ENCODE measurements at regions not wholly inside any gene's neighbourhood (a gene's known extent, or its start where the extent isn't known, plus 50 kb on each side); places are given as distances from the start of the nearest gene placed in this dataset.

DNA sequence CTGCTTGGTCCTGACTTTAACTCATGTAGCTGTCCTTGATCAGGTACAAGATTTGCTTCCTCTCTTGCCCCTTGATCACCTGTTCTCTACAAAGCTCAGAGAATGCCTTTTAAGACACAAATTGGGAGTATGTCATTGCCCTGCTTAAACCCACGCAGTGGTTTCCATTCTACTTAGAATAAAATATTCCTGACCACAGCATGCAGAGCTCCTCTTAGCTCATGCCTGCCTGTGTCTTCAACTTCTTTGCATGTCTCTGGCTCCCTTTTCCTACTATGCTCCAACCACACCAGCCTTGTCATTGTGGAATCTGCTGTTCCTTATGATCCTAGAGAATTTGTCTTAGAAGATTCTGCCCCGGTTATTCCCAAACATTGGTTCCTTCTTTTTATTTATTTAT is 393.1 kb downstream of the RRAGC start:
- no peak for DNase-seq
- 84 to 91% methylated on average over 2 of the region's 2 CpGs for WGBS, 2 donors

DNA sequence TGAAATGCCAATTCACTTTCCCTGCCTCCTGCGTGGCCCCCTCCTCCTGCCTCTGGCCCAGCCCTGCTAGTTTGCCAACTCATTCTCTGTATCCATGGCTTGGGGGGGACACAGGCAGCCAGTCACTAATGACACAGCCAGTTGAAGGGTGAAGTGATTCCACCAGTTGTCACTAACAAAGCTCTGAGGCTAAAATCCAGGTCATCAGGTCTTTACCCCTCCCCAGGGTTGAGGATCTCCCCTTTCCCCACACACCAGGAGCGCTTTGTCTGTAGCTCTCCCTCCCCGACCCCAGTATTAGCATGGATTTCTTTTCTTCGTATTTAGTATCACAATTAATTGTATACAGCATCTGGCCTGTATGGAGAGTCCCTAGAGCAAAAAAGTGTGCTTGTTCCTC is 394.1 kb downstream of the RRAGC start:
- Histone ChIP-seq H3K4me3 (no peak overlapping the region), H3K27ac (no peak overlapping the region), H3K4me1 (no peaks in the 10 kb centered on the region), H3K36me3 (no peaks in the 10 kb centered on the region), H3K27me3 (peaks cover 0 to 17% (median 0%) of the 10 kb centered on the region in 4 donors), H3K9me3 (no peaks in the 10 kb centered on the region)
- TF ChIP-seq POLR2A (IDR thresholded peaks at IDR 0.05): no peak
- no peak for DNase-seq
- 83 to 92% methylated on average over 4 of the region's 4 CpGs for whole genome bisulfite sequencing, 2 donors
- intact Hi-C loops (cut with DNase I): no loop called here

More for the DNA sequence above, 393.1 kb downstream of the RRAGC start:
- Histone ChIP-seq H3K36me3 (no peaks in the 10 kb centered on the region), H3K27ac (no peak overlapping the region), H3K4me1 (no peaks in the 10 kb centered on the region), H3K9me3 (no peaks in the 10 kb centered on the region), H3K27me3 (peaks cover 0 to 25% (median 0%) of the 10 kb centered on the region in 4 donors), H3K4me3 (no peak overlapping the region)
- no peak for TF ChIP-seq POLR2A (IDR thresholded peaks at IDR 0.05)
- TF ChIP-seq, protein P1, sequence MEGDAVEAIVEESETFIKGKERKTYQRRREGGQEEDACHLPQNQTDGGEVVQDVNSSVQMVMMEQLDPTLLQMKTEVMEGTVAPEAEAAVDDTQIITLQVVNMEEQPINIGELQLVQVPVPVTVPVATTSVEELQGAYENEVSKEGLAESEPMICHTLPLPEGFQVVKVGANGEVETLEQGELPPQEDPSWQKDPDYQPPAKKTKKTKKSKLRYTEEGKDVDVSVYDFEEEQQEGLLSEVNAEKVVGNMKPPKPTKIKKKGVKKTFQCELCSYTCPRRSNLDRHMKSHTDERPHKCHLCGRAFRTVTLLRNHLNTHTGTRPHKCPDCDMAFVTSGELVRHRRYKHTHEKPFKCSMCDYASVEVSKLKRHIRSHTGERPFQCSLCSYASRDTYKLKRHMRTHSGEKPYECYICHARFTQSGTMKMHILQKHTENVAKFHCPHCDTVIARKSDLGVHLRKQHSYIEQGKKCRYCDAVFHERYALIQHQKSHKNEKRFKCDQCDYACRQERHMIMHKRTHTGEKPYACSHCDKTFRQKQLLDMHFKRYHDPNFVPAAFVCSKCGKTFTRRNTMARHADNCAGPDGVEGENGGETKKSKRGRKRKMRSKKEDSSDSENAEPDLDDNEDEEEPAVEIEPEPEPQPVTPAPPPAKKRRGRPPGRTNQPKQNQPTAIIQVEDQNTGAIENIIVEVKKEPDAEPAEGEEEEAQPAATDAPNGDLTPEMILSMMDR (IDR thresholded peaks at IDR 0.05): no peak
- intact Hi-C loops (cut with DNase I): no loop called here

DNA sequence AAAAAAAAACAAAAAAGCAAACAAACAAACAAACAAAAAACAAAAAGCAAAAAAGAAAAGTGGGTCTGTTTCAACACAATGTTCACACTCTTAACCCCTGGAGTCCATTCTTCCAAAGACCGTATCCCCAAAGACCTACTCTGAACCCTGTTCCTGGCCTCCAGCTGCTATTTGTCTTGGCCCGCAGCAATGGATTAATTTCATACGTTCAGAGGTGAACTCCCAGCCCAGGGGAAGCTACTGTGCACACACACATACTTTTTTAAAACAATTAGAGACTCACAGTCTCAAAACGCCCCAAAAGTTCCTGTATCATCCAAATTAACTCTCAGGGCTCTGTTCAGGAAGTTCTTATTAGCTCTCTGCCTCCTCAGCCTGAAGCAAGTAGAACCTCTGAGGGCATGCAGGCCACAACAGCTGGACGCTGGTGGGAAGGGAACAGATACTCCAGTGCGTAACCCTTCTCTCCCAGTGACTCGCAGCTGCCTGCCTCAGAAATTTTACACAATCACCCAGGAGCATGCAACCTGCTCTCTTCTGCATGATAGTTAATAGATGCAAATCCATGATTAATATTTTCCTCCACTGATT is 395.4 kb downstream of the RRAGC start:
- Histone ChIP-seq H3K27me3 (peaks cover 0 to 17% (median 0%) of the 10 kb centered on the region in 4 donors), H3K27ac (no peak overlapping the region), H3K4me1 (no peaks in the 10 kb centered on the region), H3K36me3 (no peaks in the 10 kb centered on the region), H3K4me3 (no peak overlapping the region), H3K9me3 (no peaks in the 10 kb centered on the region)
- TF ChIP-seq POLR2A (IDR thresholded peaks at IDR 0.05): no peak
- TF ChIP-seq, protein P1 (IDR thresholded peaks at IDR 0.05): no peak
- WGBS, 2 donors: 31 to 34% methylated on average over 7 of the region's 7 CpGs
- DNase-seq: no peak
- intact Hi-C loops (cut with DNase I): no loop called here

DNA sequence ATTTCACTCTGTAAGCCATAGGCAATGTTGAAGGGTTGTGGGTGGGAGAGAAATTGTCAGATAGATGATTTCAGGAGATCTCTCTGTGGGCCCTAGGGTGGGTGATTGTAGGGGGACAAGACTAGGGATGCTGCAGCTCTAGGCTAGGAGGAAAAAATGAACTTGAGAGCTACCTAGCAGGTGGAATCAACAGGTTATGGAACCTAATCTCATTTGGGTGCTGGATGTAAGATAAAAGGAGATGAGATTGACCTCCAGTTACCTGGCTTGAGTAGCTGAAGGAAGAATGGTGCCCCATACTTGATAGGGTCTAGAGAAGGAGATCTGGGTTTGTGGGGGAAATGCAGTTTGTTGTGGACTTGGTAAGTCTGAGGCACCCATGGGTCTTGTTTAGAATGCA is 396.5 kb downstream of the RRAGC start:
- DNase-seq: no peak
- H3K27ac ChIP-seq: no peak overlapping the region
- TF ChIP-seq POLR2A (IDR thresholded peaks at IDR 0.05): no peak
- TF ChIP-seq, protein P1 (IDR thresholded peaks at IDR 0.05): no peak
- H3K36me3 ChIP-seq: no peaks in the 10 kb centered on the region
- no peaks in the 10 kb centered on the region for H3K4me1 ChIP-seq
- no peaks in the 10 kb centered on the region for H3K9me3 ChIP-seq
- no peak overlapping the region for H3K4me3 ChIP-seq
- intact Hi-C loops (cut with DNase I): no loop called here
- H3K27me3 ChIP-seq: peaks cover 0 to 7% (median 0%) of the 10 kb centered on the region in 4 donors

DNA sequence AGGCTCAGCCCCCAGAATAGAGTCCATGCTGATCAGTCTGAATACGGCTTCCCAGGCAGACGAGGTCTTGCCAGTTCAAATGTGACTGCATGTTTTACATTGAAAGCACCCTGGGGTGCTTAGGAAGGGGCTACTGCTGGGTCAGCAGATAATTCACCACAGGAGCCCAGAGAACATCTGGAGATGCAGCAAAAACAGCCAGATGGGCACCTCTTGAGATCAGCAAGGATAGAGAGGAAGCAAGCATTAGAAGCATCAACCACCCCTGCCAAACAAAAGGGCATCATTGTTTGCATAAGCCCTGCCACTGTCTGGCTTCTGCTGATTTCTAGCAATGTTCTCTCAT is 403.1 kb downstream of the RRAGC start:
- intact Hi-C loops (cut with DNase I): no loop called here
- TF ChIP-seq, protein P1 (IDR thresholded peaks at IDR 0.05): no peak
- TF ChIP-seq POLR2A (IDR thresholded peaks at IDR 0.05): no peak
- Histone ChIP-seq H3K27ac (no peak overlapping the region), H3K36me3 (no peaks in the 10 kb centered on the region), H3K9me3 (no peaks in the 10 kb centered on the region), H3K27me3 (peaks cover 0 to 11% (median 0%) of the 10 kb centered on the region in 4 donors), H3K4me1 (no peaks in the 10 kb centered on the region), H3K4me3 (no peak overlapping the region)
- 69 to 73% methylated on average over 2 of the region's 2 CpGs for whole genome bisulfite sequencing, 2 donors
- DNase-seq: no peak
